ENCODE measurements at regions not wholly inside any gene's neighbourhood (a gene's known extent, or its start where the extent isn't known, plus 50 kb on each side); places are given as distances from the start of the nearest gene placed in this dataset.

DNA sequence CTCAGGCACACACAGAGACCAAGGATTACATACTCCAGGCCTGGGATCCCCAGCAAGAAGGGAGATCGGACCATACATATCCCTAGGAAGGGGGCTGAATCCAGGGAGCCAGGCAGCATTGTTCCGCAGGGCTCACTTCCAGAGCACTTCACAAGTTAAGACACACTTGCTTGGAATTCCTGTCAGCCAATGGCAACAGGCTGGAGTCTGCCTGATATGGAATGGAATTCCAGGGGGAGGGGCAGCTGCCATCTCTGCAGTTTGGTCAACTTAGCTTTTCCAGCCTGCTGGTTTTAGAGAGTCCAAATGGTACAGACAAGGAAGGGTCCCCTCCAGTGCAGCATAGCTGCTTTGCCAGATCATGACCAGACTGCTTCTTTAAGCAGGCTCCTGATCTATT is 290.0 kb upstream of the GLI3 start:
- peaks cover 6% of the 10 kb centered on the region for H3K9me3 ChIP-seq (ENCODE audit: severe bottlenecking)
- DNase-seq (ENCODE audit: low spot score): no peak
- H3K27me3 ChIP-seq (ENCODE audit: insufficient read depth, poor library complexity, severe bottlenecking): no peaks in the 10 kb centered on the region
- no peak overlapping the region for H3K4me3 ChIP-seq (ENCODE audit: severe bottlenecking)
- TF ChIP-seq, protein P1, sequence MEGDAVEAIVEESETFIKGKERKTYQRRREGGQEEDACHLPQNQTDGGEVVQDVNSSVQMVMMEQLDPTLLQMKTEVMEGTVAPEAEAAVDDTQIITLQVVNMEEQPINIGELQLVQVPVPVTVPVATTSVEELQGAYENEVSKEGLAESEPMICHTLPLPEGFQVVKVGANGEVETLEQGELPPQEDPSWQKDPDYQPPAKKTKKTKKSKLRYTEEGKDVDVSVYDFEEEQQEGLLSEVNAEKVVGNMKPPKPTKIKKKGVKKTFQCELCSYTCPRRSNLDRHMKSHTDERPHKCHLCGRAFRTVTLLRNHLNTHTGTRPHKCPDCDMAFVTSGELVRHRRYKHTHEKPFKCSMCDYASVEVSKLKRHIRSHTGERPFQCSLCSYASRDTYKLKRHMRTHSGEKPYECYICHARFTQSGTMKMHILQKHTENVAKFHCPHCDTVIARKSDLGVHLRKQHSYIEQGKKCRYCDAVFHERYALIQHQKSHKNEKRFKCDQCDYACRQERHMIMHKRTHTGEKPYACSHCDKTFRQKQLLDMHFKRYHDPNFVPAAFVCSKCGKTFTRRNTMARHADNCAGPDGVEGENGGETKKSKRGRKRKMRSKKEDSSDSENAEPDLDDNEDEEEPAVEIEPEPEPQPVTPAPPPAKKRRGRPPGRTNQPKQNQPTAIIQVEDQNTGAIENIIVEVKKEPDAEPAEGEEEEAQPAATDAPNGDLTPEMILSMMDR (IDR thresholded peaks at IDR 0.05; ENCODE audit: poor library complexity, severe bottlenecking): no peak
- no peak overlapping the region for H3K27ac ChIP-seq (ENCODE audit: poor library complexity, severe bottlenecking)
- H3K36me3 ChIP-seq (ENCODE audit: low read depth): no peaks in the 10 kb centered on the region
- ATAC-seq (ENCODE audit: low read depth): no peak
- H3K4me1 ChIP-seq (ENCODE audit: insufficient read depth, poor library complexity, severe bottlenecking): no peaks in the 10 kb centered on the region

DNA sequence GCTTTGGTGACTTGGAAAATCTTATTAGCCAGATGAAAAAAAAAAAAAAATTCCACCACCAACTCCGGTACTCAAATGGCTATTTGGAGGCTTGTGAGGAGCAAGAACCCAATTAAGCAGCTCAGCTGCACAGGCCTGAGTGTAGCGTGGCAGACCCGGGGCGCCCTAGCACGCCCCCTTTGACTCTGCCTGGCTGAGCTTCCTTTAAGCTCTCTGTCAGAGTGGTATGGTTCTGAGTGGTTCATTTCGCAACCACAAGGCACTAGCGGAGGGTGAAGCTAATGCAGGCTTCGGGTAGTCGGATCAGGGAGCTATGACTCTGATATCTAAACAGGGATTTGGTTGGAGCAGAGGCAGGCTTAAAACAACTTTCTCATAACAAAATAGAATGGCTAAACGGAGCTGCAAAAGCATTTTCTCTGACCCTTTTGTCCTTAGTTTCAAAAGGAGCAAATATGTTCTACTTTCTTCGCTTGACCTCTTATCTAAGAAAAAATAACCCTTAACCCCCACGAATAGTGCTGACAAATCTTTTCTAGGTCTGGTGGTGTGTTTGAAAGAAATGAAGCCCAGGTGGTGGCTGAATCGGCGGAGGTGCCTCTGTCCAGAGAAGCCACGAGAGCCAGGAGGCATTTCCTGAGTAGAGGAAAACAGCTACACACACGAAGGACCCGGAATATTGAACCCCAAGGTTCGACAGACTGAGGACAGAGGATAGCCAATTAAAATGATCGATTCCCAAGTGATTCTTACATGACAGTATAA is 285.4 kb upstream of the GLI3 start:
- TF ChIP-seq, protein P1 (IDR thresholded peaks at IDR 0.05; ENCODE audit: poor library complexity, severe bottlenecking): no peak
- H3K27ac ChIP-seq (ENCODE audit: poor library complexity, severe bottlenecking): no peak overlapping the region
- DNase-seq (ENCODE audit: low spot score): no peak
- no peaks in the 10 kb centered on the region for H3K9me3 ChIP-seq (ENCODE audit: severe bottlenecking)
- H3K4me3 ChIP-seq (ENCODE audit: severe bottlenecking): no peak overlapping the region
- no peak for ATAC-seq (ENCODE audit: low read depth)
- no peaks in the 10 kb centered on the region for H3K27me3 ChIP-seq (ENCODE audit: insufficient read depth, poor library complexity, severe bottlenecking)
- H3K36me3 ChIP-seq (ENCODE audit: low read depth): no peaks in the 10 kb centered on the region
- no peaks in the 10 kb centered on the region for H3K4me1 ChIP-seq (ENCODE audit: insufficient read depth, poor library complexity, severe bottlenecking)

DNA sequence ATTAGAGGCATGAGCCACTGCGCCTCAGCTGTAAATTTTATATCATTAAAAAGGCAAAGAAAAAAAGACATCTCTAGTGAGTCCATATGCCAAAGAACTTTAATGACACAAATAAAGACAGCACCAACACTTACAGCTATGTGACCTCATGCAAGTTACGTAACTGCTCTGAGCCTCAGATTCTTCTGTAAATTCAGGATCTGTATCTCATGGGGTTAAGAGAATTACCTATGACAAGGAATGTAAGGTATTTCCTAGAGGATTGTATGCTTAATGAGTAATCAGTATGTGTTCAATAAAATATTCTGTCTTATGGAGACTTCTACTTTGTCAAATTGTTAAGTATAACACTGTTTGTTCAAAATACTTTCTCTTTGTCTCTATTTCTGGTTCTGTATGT is 274.0 kb upstream of the GLI3 start:
- H3K36me3 ChIP-seq (ENCODE audit: low read depth): no peaks in the 10 kb centered on the region
- ATAC-seq (ENCODE audit: low read depth) (peak; percentile 96), DNase-seq (ENCODE audit: low spot score) (no peak)
- no peak overlapping the region for H3K4me3 ChIP-seq (ENCODE audit: severe bottlenecking)
- no peaks in the 10 kb centered on the region for H3K9me3 ChIP-seq (ENCODE audit: severe bottlenecking)
- peak overlapping the region; percentile 60 for H3K27ac ChIP-seq (ENCODE audit: poor library complexity, severe bottlenecking)
- no peaks in the 10 kb centered on the region for H3K27me3 ChIP-seq (ENCODE audit: insufficient read depth, poor library complexity, severe bottlenecking)
- TF ChIP-seq, protein P1 (IDR thresholded peaks at IDR 0.05; ENCODE audit: poor library complexity, severe bottlenecking): no peak
- H3K4me1 ChIP-seq (ENCODE audit: insufficient read depth, poor library complexity, severe bottlenecking): peaks cover 10% of the 10 kb centered on the region

DNA sequence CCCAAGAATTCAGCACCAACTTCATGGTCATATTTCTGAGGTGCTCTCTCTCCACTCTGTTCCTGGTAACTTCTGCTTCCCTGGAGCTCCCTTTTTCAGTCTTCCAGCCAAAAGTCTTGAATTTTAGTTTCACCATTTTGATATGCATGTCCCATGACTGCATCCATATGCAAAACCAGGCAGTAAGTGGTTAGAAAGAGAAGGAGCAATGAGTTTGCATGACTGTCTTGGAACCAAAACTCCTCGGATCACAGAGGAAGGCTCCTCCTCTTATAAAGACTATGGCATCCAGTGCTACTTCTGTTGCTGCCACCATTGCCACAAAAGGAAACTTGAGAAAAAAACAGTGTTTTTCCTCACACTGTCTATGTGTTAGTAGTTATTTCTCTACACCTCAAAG is 269.1 kb upstream of the GLI3 start:
- DNase-seq (ENCODE audit: low spot score) (no peak), ATAC-seq (ENCODE audit: low read depth) (no peak)
- Histone ChIP-seq H3K27me3 (ENCODE audit: insufficient read depth, poor library complexity, severe bottlenecking) (no peaks in the 10 kb centered on the region), H3K27ac (ENCODE audit: poor library complexity, severe bottlenecking) (no peak overlapping the region), H3K4me1 (ENCODE audit: insufficient read depth, poor library complexity, severe bottlenecking) (peaks cover 21% of the 10 kb centered on the region), H3K9me3 (ENCODE audit: severe bottlenecking) (no peaks in the 10 kb centered on the region), H3K4me3 (ENCODE audit: severe bottlenecking) (no peak overlapping the region), H3K36me3 (ENCODE audit: low read depth) (no peaks in the 10 kb centered on the region)
- TF ChIP-seq, protein P1 (IDR thresholded peaks at IDR 0.05; ENCODE audit: poor library complexity, severe bottlenecking): no peak

DNA sequence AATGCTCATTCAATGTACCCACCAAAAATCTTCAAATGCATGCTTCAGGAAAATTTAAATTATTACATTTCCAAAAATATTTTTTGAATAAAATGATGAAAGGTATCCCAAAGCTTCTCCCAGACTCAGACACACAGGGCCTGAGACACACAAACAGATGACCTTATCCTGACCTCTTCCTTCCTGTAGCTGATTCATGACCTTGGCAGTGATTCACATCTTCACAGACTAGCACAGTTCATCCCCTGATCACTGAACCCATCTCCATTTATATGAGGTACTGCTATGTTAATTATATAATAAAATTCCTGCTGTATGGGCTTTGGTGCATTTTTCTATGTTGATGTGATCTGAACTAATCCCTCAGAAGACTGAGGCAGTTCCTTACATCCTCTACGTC is 265.0 kb upstream of the GLI3 start:
- H3K4me3 ChIP-seq (ENCODE audit: severe bottlenecking): no peak overlapping the region
- H3K4me1 ChIP-seq (ENCODE audit: insufficient read depth, poor library complexity, severe bottlenecking): peaks cover 16% of the 10 kb centered on the region
- H3K27me3 ChIP-seq (ENCODE audit: insufficient read depth, poor library complexity, severe bottlenecking): no peaks in the 10 kb centered on the region
- no peaks in the 10 kb centered on the region for H3K9me3 ChIP-seq (ENCODE audit: severe bottlenecking)
- DNase-seq (ENCODE audit: low spot score): no peak
- H3K36me3 ChIP-seq (ENCODE audit: low read depth): no peaks in the 10 kb centered on the region
- peak overlapping the region; percentile 42 for H3K27ac ChIP-seq (ENCODE audit: poor library complexity, severe bottlenecking)
- TF ChIP-seq, protein P1 (IDR thresholded peaks at IDR 0.05; ENCODE audit: poor library complexity, severe bottlenecking): no peak
- ATAC-seq (ENCODE audit: low read depth): peak; percentile 98

Data from RWPE2 (cell line).